Thyroid gland (tissue), 4 donors: ENCODE measurements at regions not wholly inside any gene's neighbourhood (a gene's known extent, or its start where the extent isn't known, plus 50 kb on each side); places are given as distances from the start of the nearest gene placed in this dataset.

Experiments used
- CTCF ChIP-seq, 6 experiments: fragments of 200-600 bp in 3 of 6; fragments of 450-650 bp in 3 of 6; sonication (generic) in 3 of 6; IDR thresholded peaks; one replicate each; pipeline ENCODE4 v1.5.1; 2016 to 2019; ENCODE audit warnings: antibody characterized with exemption in 6 of 6, mild to moderate bottlenecking in 2 of 6, inconsistent platforms in 1 of 6, moderate library complexity in 1 of 6
- POLR2A ChIP-seq, 2 donors: fragments of 450-650 bp; IDR thresholded peaks; one replicate each; pipeline ENCODE4 v1.6.1; 2017; ENCODE audit warnings: antibody characterized with exemption in 2 of 2, mild to moderate bottlenecking in 2 of 2, moderate library complexity in 1 of 2

DNA sequence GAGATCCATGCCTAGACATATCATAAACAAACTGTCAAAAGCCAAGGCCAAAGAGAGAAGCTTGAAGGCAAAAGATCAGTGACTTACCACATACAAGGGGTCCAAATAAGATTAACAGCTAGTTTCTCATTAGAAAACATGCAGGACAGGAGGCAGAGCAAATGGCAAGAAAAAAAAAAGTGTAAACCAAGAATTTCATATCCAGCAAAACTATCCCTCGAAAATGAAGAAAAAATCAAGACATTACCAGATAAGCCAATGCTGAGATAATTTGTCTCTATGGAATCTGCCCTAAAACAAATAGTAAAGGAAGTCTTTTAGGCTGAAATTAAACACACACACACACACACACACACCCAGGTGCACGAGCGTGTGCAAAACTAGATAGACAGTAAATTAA is 99.6 kb upstream of the NSMCE3 start:
- no peak for TF ChIP-seq CTCF (IDR thresholded peaks at IDR 0.05)
- no peak for TF ChIP-seq POLR2A (IDR thresholded peaks at IDR 0.05)
